ENCODE measurements at regions not wholly inside any gene's neighbourhood (a gene's known extent, or its start where the extent isn't known, plus 50 kb on each side); places are given as distances from the start of the nearest gene placed in this dataset.
"Not testable (repeated sequence)": the region's sequence is repeated elsewhere in the genome, so short reads cannot be mapped to it uniquely, and the experiment has no call there.

DNA sequence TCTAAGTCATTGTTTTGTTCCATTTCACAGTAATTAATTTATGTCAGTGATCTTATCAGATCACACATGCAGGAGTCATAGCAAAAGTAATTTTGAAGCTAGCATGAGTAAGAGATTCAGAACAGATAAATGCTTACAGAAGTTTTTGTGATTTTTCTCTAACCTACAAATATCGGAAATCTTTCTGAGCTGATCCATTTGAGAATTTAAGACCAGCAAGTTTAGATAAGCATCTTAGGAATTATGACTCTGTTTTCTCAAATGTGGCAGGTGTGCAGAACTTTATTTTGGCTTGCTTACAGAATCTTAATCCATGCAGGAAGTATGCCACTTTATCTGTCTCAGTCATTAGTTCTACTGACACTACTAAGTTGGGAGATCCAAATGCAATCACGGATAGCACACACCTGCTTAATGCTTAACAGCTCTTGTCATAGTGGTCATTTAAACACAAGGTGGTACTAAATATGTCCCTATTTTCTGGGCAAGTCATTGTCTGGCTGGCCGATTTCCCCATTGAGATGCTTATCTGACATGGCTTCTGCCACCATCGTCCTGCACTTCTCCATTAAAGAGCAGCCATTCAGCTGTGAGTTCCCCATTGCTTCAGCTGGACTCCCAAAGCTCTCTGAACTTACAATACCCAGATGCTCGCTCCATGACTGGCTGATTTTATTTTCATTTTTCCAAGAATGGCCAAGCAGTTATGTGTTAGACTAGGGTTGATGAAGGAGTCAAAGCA, 305.4 kb upstream of the NUDT12 start:
- 94% methylated on average over 5 of the region's 5 CpGs for WGBS
- H3K27ac ChIP-seq (ENCODE audit: low read depth, low read length) = no peak overlapping the region
- no peaks in the 10 kb centered on the region for H3K4me1 ChIP-seq (ENCODE audit: insufficient read depth, low read length)
- no peaks in the 10 kb centered on the region for H3K27me3 ChIP-seq (ENCODE audit: insufficient read depth, low read length)
- no peaks in the 10 kb centered on the region for H3K36me3 ChIP-seq (ENCODE audit: insufficient read depth, low read length)
- H3K9me3 ChIP-seq (ENCODE audit: insufficient read depth, low read depth, low read length) = no peaks in the 10 kb centered on the region
- no peak overlapping the region for H3K9ac ChIP-seq (ENCODE audit: low read depth, low read length)
- H3K4me3 ChIP-seq (ENCODE audit: low read length) = no peak overlapping the region

DNA sequence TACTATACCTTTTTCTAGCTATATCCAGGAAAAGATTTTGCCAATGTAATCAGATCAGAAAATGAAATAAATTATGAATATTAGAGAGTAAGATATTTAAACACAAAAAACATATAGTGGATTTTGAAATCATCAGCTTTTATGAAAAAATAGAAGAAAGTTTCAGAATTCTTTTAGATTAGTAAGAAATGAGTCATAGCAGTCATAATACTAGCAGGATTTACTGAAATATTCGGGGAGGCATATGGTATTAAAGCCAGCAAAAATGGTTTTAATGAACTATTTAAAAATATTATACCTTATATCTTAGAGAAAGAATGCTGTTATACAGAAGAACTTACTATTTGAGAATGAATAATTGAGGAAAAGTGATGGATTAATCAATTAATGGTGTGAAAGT, 303.6 kb upstream of the NUDT12 start:
- Histone ChIP-seq H3K4me1 (ENCODE audit: insufficient read depth, low read length) (no peaks in the 10 kb centered on the region), H3K4me3 (ENCODE audit: low read length) (no peak overlapping the region), H3K36me3 (ENCODE audit: insufficient read depth, low read length) (no peaks in the 10 kb centered on the region), H3K9me3 (ENCODE audit: insufficient read depth, low read depth, low read length) (no peaks in the 10 kb centered on the region), H3K9ac (ENCODE audit: low read depth, low read length) (no peak overlapping the region), H3K27me3 (ENCODE audit: insufficient read depth, low read length) (no peaks in the 10 kb centered on the region), H3K27ac (ENCODE audit: low read depth, low read length) (no peak overlapping the region)
- no CpG with 5 or more reads among the region's 1 CpG for WGBS

DNA sequence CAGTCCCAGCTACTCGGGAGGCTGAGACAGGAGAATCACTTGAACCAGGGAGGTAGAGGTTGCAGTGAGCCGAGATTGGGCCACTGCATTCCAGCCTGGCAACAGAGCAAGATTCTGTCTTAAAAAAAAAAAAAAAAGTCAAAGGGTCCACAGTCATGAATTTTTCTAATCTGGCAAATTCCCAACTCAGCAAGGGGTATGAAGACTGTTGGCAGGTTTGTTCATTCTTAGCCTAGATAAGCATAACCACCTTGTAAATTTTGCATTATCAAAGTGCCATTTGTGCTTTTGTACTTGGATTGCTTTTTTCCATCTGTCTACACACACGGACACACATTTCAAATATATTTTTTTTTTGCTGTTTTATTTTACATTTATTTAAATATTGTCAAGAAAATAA, 299.8 kb upstream of the NUDT12 start:
- Histone ChIP-seq H3K27me3 (ENCODE audit: insufficient read depth, low read length) (no peaks in the 10 kb centered on the region), H3K36me3 (ENCODE audit: insufficient read depth, low read length) (no peaks in the 10 kb centered on the region)
- 90% methylated on average over 2 of the region's 3 CpGs for WGBS

DNA sequence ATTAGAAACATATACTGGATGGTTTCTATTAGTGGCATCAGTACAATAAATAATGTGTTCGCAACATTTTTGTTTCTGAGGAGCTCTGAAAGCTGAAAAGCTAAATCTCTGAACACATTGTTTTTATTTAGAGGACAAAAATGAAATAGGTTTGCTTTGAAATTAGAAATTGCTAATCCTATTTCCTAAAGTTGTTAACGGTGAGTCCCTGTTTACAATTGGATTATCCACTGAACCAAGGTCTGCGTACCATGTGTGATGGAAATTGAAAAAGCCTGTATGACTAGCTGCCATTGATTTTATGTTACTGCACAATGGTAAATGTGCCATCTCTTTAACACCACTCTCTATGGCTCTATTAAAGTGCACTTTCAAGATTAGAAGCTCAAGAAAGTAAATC, 297.7 kb upstream of the NUDT12 start:
- no peaks in the 10 kb centered on the region for H3K4me1 ChIP-seq (ENCODE audit: insufficient read depth, low read length)
- 94% methylated on average over 3 of the region's 3 CpGs for WGBS
- no peak overlapping the region for H3K27ac ChIP-seq (ENCODE audit: low read depth, low read length)
- no peaks in the 10 kb centered on the region for H3K27me3 ChIP-seq (ENCODE audit: insufficient read depth, low read length)
- no peak overlapping the region for H3K4me3 ChIP-seq (ENCODE audit: low read length)
- no peaks in the 10 kb centered on the region for H3K36me3 ChIP-seq (ENCODE audit: insufficient read depth, low read length)
- H3K9me3 ChIP-seq (ENCODE audit: insufficient read depth, low read depth, low read length) = no peaks in the 10 kb centered on the region
- no peak overlapping the region for H3K9ac ChIP-seq (ENCODE audit: low read depth, low read length)

More for the DNA sequence above, 299.8 kb upstream of the NUDT12 start:
- Histone ChIP-seq H3K9ac (ENCODE audit: low read depth, low read length) (no peak overlapping the region), H3K9me3 (ENCODE audit: insufficient read depth, low read depth, low read length) (no peaks in the 10 kb centered on the region), H3K4me3 (ENCODE audit: low read length) (no peak overlapping the region), H3K4me1 (ENCODE audit: insufficient read depth, low read length) (no peaks in the 10 kb centered on the region), H3K27ac (ENCODE audit: low read depth, low read length) (no peak overlapping the region)

DNA sequence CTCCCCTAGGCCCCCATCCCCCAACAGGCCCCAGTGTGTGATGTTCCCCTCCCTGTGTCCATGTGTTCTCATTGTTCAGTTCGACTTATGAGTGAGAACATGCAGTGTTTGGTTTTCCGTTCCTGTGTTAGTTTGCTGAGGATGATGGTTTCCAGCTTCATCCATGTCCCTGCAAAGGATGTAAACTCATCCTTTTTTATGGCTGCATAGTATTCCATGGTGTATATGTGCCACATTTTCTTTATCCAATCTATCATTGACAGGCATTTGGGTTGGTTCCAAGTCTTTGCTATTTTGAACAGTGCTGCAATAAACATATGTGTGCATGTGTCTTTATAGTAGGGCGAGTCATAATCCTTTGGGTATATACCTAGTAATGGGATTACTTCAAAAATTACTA, 295.8 kb upstream of the NUDT12 start:
- 79% methylated on average over 2 of the region's 3 CpGs for WGBS
- not testable (repeated sequence) for H3K4me1 ChIP-seq (ENCODE audit: insufficient read depth, low read length); H3K27ac ChIP-seq (ENCODE audit: low read depth, low read length); H3K9me3 ChIP-seq (ENCODE audit: insufficient read depth, low read depth, low read length); H3K27me3 ChIP-seq (ENCODE audit: insufficient read depth, low read length); H3K9ac ChIP-seq (ENCODE audit: low read depth, low read length); H3K4me3 ChIP-seq (ENCODE audit: low read length); H3K36me3 ChIP-seq (ENCODE audit: insufficient read depth, low read length)

DNA sequence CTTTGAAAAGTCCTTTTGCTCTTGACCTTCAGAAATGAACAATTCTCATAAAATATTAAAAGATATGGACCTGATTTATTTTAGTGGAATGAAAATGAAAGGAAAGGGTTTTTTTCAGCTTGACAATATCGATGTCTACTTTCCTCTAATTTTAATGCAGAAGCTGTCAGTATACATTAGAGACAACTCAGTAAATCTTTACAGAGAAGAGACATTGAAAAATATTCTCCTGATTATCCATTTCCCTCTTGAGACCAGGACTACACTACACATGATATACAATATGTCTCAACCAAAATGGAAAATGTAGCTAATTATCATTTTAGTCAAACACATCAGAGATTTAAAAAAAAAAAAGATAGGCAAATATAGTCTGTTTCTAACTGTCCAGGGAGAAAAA, 288.5 kb upstream of the NUDT12 start:
- H3K4me3 ChIP-seq (ENCODE audit: low read length) = no peak overlapping the region
- H3K9ac ChIP-seq (ENCODE audit: low read depth, low read length) = no peak overlapping the region
- no peak overlapping the region for H3K27ac ChIP-seq (ENCODE audit: low read depth, low read length)
- no peaks in the 10 kb centered on the region for H3K4me1 ChIP-seq (ENCODE audit: insufficient read depth, low read length)
- H3K36me3 ChIP-seq (ENCODE audit: insufficient read depth, low read length) = no peaks in the 10 kb centered on the region
- no peaks in the 10 kb centered on the region for H3K27me3 ChIP-seq (ENCODE audit: insufficient read depth, low read length)
- H3K9me3 ChIP-seq (ENCODE audit: insufficient read depth, low read depth, low read length) = no peaks in the 10 kb centered on the region
- no CpG with 5 or more reads among the region's 1 CpG for WGBS

DNA sequence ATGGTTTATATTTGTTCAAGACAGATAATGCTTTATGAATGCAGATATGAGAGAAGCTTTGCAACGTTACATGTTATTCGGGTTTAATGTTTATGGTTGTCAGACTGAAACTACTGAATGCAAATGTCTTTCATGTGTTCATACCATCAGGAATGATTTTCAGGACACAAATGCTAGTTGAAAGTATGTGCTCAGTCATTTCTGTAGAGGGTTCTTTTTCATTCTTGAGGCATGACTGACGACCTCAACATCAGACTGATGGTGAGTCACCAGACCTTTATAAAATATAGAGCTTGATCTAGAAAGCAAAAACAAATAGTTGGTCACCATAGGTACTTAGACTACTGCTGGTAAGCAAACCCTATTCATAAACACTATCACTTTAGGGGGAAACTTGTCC, 287.3 kb upstream of the NUDT12 start:
- no peak overlapping the region for H3K4me3 ChIP-seq (ENCODE audit: low read length)
- H3K9me3 ChIP-seq (ENCODE audit: insufficient read depth, low read depth, low read length) = no peaks in the 10 kb centered on the region
- H3K27me3 ChIP-seq (ENCODE audit: insufficient read depth, low read length) = no peaks in the 10 kb centered on the region
- H3K9ac ChIP-seq (ENCODE audit: low read depth, low read length) = no peak overlapping the region
- WGBS = 93% methylated on average over 3 of the region's 3 CpGs
- no peaks in the 10 kb centered on the region for H3K36me3 ChIP-seq (ENCODE audit: insufficient read depth, low read length)
- H3K27ac ChIP-seq (ENCODE audit: low read depth, low read length) = no peak overlapping the region
- H3K4me1 ChIP-seq (ENCODE audit: insufficient read depth, low read length) = no peaks in the 10 kb centered on the region

DNA sequence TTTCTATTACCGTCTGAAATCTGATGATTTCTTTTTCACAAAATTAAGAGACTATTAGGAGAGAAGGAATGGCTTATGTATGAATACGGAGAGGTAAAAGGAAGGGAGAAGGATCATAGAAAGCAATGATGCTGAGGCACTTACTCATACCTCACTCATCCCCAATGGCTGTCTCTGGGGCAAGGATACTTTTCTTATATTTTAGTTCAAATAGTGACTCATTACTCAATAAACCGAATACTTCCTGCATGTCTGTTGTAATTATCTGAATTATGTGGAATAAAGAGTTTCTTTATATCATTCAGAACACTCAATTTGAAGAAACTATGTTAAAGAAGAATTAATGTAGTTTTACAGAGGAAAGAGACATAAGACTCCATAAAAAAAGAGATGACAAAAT, 284.5 kb upstream of the NUDT12 start:
- no peak overlapping the region for H3K27ac ChIP-seq (ENCODE audit: low read depth, low read length)

DNA sequence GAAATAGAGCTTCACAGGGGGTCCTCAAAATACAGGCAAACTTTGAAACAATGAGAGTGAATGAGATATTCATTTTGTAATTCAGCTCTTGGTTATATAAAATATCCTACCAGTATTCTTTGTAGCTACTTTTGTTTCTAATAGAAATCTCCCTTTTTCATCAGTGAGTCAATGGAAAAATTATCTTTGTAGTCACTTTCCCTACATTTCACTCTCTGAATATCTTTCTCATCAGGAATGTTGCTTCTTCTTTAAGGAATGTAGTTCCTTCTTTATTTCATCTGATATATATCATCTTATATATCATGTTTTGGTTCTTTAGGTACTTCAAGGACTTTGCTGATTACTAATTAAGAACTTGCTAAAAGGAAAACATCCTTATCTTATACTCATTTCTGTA, 280.3 kb upstream of the NUDT12 start:
- Histone ChIP-seq H3K27ac (ENCODE audit: low read depth, low read length) (no peak overlapping the region), H3K36me3 (ENCODE audit: insufficient read depth, low read length) (no peaks in the 10 kb centered on the region), H3K27me3 (ENCODE audit: insufficient read depth, low read length) (no peaks in the 10 kb centered on the region), H3K9ac (ENCODE audit: low read depth, low read length) (no peak overlapping the region), H3K4me1 (ENCODE audit: insufficient read depth, low read length) (no peaks in the 10 kb centered on the region), H3K9me3 (ENCODE audit: insufficient read depth, low read depth, low read length) (no peaks in the 10 kb centered on the region), H3K4me3 (ENCODE audit: low read length) (no peak overlapping the region)

More for the DNA sequence above, 284.5 kb upstream of the NUDT12 start:
- H3K27me3 ChIP-seq (ENCODE audit: insufficient read depth, low read length) = no peaks in the 10 kb centered on the region
- no peaks in the 10 kb centered on the region for H3K9me3 ChIP-seq (ENCODE audit: insufficient read depth, low read depth, low read length)
- no peak overlapping the region for H3K9ac ChIP-seq (ENCODE audit: low read depth, low read length)
- H3K4me3 ChIP-seq (ENCODE audit: low read length) = no peak overlapping the region
- no peaks in the 10 kb centered on the region for H3K36me3 ChIP-seq (ENCODE audit: insufficient read depth, low read length)
- no peaks in the 10 kb centered on the region for H3K4me1 ChIP-seq (ENCODE audit: insufficient read depth, low read length)
- WGBS = 86% methylated on average over 1 of the region's 3 CpGs

DNA sequence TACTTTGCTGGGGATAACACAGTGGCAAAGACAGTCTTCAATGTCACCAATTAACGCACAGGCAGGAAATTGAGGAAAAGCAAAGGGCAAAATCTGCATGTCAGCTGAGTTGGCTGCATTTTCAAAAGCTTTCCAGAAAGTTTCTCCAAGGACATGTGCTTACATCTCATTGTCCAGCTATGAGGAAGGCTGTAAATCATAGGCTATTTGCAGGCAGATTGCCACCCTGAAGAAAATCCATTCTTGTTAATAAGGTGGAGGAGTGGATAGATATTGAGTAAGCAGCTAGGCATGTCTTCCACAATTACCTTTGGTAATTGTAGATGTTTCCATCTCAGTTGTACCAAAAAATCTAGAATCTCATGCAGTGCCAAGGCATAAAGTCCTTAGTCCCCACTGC, 278.0 kb upstream of the NUDT12 start:
- 97% methylated on average over 1 of the region's 1 CpG for WGBS

DNA sequence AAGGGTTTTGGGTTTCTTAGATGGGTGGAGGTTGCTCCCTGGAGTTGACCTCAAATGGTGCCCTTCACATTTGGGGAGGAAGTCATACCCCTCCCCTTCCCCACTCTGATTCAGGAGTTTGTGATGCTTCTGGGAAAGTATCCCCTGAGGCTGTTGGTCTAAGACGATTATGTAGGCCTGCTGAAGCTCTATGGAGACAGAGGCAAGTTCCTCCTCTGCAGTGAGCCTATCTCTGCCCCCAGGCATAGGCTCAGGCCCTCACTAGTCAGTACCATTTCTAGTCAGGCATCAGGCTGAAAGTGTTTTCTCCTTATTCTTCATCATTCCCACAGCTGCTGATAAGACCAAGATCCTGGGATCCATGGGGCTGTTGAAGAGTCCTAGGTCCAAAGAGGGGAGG, 271.6 kb upstream of the NUDT12 start:
- no peaks in the 10 kb centered on the region for H3K36me3 ChIP-seq (ENCODE audit: insufficient read depth, low read length)
- H3K9me3 ChIP-seq (ENCODE audit: insufficient read depth, low read depth, low read length) = no peaks in the 10 kb centered on the region
- H3K4me1 ChIP-seq (ENCODE audit: insufficient read depth, low read length) = no peaks in the 10 kb centered on the region
- 69% methylated on average over 1 of the region's 1 CpG for WGBS
- H3K27ac ChIP-seq (ENCODE audit: low read depth, low read length) = no peak overlapping the region
- no peaks in the 10 kb centered on the region for H3K27me3 ChIP-seq (ENCODE audit: insufficient read depth, low read length)
- H3K9ac ChIP-seq (ENCODE audit: low read depth, low read length) = no peak overlapping the region
- H3K4me3 ChIP-seq (ENCODE audit: low read length) = no peak overlapping the region

More for the DNA sequence above, 278.0 kb upstream of the NUDT12 start:
- Histone ChIP-seq H3K9ac (ENCODE audit: low read depth, low read length) (no peak overlapping the region), H3K4me3 (ENCODE audit: low read length) (no peak overlapping the region), H3K27me3 (ENCODE audit: insufficient read depth, low read length) (no peaks in the 10 kb centered on the region), H3K36me3 (ENCODE audit: insufficient read depth, low read length) (no peaks in the 10 kb centered on the region), H3K4me1 (ENCODE audit: insufficient read depth, low read length) (no peaks in the 10 kb centered on the region), H3K9me3 (ENCODE audit: insufficient read depth, low read depth, low read length) (no peaks in the 10 kb centered on the region), H3K27ac (ENCODE audit: low read depth, low read length) (no peak overlapping the region)

DNA sequence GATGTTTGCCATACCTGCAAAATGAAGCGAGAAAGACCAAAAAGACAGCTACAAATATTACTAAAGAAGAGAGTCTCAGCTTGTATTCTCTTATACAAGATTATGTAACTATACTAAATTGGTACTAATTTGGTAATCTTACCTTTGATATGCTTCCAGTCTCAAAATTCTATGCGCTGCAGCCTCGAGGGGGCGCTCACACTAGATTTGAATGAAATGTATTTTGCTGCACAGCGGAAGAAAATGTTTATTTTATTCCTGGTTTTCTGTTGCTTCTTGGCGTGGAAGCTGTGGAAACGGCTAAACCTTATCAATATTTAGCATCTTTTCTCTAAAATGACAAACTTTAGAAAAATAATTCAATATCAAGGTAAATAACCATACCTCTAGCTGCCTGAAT, 267.0 kb upstream of the NUDT12 start:
- H3K9ac ChIP-seq (ENCODE audit: low read depth, low read length) = no peak overlapping the region
- 84% methylated on average over 6 of the region's 7 CpGs for WGBS
- H3K4me3 ChIP-seq (ENCODE audit: low read length) = no peak overlapping the region
- H3K27ac ChIP-seq (ENCODE audit: low read depth, low read length) = no peak overlapping the region
- H3K4me1 ChIP-seq (ENCODE audit: insufficient read depth, low read length) = no peaks in the 10 kb centered on the region
- H3K9me3 ChIP-seq (ENCODE audit: insufficient read depth, low read depth, low read length) = no peaks in the 10 kb centered on the region
- H3K27me3 ChIP-seq (ENCODE audit: insufficient read depth, low read length) = no peaks in the 10 kb centered on the region
- H3K36me3 ChIP-seq (ENCODE audit: insufficient read depth, low read length) = no peaks in the 10 kb centered on the region

Measured in HUES64 (cell line).